GM19023 (cell line): ENCODE measurements at regions not wholly inside any gene's neighbourhood (a gene's known extent, or its start where the extent isn't known, plus 50 kb on each side); places are given as distances from the start of the nearest gene placed in this dataset.

ENCODE experiments used
- ATAC-seq: cut with Tn5 transposase; IDR thresholded peaks from one replicate; pipeline ENCODE4 v1.9.1; 2021; ENCODE audit warnings: mild to moderate bottlenecking, moderate library complexity; ENCODE audit not compliant: unreplicated experiment

DNA sequence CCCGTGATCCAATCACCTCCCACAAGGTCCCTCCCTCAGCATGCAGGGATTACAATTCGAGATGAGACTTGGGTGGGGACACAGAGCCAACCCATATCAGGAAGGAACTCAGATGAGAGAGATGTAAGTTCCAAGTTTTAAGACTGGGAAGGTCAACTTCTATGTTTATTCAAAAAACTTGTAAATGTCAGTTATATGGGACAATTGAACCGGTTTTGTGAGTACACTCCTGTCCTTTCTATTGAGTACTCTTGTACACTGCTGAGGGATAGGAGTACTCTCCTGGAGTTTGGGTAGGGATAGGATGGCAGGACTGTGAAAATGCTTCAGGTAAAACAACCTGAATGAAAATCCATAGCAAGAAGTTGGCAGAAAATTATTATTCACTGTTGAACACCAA is 239.1 kb downstream of the ZNF674 start:
- ATAC-seq, result no peak

DNA sequence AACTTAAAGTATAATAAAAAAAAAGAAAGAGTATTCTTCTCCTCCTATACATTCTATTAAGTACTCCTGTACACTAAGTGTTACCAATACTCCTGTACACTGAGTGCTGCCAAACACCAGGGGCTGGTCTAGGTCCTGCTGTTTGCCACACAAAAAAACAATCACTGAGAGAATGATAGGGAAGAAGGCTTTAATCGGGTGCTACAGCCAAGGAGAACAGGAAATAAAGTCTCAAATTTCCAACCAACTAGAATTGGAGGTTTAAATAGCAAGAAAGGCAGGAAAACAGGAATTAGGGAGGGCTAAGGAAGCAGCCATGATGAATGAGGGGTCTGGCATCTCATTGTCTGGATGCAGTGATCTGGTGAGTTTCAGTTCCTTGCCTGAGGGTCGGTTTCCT is 239.8 kb downstream of the ZNF674 start:
- ATAC-seq, result no peak

DNA sequence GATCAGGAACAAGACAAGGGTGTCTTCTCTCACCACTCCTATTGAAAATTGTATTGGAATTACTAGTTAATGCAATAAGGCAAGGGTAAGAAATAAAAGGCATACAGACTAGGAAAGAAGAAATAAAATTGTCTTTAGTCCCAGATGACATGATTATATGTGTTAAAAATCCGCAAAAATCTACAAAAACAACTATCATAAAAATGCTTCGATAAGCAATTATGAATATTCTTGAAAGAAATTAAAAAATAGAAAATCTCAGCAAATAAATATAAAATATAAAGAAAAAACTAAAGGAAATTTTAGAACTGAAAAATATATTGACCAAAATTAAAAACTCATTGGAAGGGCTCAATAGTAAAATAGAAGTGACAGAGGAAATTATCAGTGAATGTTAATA is 243.3 kb downstream of the ZNF674 start:
- ATAC-seq, result no peak

DNA sequence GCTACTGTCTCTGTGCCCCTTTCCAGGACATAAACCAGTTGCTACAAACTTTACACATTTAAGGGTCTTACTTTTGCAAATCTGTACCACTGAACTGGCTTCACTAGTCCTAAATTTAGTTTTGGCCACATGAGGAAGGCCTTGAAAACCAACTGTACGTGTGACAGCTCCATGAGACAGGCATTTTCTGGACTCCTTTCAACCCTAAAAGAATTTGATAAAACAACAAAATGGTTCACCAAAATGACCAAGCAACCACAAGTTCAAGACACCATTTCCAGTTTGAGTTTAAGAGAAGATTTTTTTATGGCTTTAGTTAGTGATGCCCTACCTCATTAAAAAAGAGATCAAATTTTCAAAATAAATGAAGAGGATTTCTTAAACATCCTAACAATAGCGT is 246.4 kb downstream of the ZNF674 start:
- ATAC-seq, result no peak

DNA sequence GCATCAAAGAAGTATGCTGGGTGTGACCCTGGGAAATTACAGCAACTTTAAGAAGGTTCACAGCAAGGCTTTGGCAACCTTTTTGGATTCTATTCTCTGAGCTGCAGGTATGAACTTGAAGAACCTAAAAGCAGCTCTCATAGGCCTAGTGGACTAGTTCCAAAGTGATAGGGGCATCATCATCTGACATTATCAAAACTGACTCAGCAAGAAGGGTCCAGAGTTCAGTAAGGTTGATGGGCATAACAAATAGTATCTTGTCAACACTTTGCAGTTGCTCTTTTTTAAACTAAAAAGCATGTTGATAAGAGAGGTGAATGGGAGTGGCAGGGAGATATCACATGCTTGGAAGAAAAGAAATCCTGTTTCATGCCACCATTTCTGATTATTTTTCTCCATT is 249.3 kb downstream of the ZNF674 start:
- no peak for ATAC-seq

DNA sequence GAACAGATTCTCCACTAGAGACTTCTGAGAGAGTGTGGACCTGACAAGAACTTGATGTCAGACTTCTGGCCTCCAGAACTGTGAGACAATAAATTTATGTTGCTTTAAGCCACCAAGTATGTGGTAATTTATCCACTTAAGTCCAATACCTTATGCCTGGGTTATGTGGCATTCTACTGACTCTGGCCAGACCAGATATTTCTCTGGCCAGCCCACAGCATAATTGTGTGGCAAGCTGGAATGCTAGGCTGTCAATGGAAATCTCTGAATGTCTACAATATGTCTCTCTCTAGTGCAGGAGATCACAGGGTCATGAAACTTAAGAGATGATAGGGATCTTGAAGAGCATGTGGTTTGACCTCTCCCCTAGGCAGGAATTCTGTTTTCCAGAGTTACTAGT is 251.0 kb downstream of the ZNF674 start:
- no peak for ATAC-seq

DNA sequence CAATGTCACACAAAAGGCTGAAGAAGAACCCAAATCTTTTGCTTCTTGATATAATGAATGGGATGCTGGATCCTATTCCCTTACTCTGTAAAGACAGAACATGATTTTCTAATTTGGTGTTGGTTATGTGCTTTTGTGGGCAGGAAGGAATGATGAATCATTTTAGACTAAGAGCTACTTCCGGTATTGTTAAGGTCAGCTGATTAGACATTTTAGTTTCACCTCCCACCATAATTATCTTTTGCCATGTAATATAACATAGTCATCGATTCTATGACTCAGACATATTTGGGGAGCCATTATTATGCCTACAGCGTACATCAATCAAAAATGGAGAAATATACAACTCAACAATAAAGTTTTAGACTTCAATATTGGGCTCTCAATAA is 265.3 kb downstream of the ZNF674 start:
- no peak for ATAC-seq

DNA sequence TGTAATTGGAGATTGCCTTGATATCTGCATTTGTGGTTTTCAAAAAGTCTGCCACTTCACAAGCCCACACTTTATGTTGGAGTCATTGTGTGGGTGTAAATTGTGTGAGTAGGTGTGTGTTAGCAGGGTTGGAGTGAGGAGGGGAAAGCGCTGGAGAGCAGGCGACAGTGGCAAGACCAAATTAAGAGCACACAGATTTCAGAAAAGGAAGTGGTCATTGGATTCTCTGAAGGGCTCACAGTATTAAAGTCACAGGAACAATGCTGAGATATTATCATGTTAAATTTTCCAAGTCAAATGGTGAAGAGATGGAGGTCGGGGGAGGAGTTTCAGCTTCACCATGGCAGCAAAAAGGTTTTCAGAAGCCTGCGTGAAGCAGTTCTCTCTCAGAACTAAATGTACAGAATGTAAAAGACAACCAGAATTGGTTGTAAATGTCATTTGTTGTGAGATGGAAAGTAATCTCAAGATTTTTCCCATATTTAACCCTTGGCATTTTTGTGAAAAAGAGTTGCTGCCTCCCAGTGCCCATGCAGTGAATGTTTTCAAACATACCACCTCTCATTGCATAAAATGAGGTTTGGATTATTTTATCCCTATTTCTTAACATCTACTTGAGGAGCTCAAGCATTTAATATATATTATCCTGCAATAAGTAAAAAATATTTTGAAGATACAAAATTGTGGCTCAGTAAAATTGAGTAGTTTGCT is 265.9 kb downstream of the ZNF674 start:
- ATAC-seq, result no peak

DNA sequence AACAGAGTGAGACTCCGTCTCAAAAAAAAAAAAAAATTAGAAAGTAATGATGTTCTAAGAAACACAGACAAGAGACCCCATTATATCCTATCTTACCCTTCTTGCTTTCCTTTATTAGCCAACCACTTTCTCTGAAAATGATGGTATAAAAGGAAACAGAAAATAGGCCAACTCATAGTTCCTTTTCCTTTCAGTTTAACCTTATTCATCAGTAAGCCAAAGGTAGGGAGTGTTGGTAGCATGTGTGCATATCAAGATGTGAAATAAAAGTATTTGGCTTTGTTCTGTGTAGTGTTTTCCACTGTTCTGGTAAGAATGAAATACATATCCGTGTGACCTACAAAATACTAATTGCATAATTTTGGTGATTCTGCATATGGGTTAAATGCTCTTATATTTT is 266.6 kb downstream of the ZNF674 start:
- ATAC-seq, result no peak

DNA sequence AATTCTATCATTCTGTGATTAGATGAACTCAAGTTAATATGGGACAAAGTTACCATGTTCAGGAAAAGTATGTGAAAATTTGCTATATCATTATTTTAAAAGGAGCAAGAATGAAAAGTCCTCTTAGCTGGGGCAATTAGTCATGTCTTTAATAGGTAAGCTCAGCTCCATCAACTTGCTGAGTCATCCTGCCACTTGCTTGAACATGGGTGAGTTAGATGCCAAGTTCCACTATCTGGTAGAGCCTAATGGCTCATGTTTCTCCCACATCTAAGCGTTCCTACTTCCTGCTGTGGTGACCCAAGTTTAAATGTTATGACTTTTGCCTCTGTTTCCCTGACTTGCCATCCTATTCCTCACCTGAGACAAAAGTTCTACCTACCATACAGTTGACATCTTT is 276.8 kb downstream of the ZNF674 start:
- ATAC-seq, result no peak

DNA sequence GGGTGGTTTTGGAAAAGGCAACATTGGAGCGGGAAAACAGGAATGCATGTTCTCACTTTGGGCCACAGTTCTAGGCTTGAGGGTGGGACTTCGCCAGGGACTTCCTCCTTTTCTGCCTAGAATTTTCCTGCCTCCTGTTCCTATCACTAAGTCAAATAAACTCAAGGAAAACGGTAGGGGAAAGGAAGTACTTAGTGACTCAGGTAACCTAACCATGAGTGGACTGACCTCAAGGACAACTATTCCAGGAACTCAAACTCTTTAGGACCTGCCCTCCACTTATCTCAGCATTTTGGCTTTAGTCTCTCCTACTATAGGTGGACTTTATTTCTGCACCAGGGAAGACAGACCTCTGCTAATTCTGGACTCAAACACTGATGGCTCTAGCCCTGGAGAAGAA is 281.7 kb downstream of the ZNF674 start:
- ATAC-seq, result no peak

DNA sequence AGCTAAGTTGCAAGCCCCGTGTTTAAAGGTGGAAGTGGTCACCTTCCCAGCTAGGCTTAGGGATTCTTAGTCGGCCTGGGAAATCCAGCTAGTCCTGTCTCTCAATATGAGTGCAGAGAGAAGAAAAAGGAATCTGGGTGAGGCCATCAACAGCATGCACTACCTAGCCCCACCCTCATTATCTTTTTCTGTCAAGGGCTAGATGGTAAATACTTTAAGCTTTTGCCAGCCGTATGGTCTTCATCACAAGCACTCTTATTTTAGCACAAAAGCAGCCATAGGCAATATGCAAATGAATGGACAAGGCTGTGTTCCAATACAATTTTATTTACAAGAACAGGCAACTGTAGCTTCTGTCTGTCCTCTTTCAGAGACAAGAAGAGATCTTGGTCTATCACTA is 282.9 kb downstream of the ZNF674 start:
- no peak for ATAC-seq

DNA sequence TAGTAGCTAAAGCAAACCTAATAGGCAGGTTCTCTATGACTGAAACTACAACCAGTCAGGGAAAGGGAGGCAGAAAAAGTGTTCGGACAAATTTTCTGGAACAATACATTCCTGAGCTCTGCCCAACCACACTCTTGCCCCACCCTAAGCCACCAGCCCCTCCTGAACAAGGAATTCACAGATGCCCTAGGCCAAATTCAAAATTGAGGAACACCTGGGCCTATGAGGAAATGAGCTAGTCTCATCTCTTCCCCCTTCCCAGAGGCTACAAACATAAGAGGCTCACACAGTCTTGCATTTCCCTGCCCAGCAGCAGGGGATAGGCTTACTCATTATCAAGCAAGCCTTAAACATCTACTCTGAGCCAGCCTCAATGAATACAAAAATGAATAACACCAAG is 284.7 kb downstream of the ZNF674 start:
- ATAC-seq, result no peak

DNA sequence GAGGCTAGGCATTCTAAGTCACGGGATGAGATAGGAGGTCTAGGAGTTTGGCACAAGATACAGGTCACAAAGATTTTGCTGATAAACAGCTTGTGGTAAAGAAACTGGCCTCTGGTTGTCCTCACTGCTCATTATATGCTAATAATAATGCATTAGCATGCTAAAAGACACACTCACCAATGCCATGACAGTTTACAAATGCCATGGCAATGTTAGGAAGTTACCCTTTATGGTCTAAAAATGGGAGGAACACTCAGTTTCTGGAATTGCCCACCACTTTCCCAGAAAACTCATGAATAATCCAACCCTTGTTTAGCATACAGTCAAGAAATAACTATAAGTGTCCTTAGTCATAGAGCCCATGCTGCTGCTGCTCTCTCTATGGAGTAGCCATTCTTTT is 286.9 kb downstream of the ZNF674 start:
- no peak for ATAC-seq

DNA sequence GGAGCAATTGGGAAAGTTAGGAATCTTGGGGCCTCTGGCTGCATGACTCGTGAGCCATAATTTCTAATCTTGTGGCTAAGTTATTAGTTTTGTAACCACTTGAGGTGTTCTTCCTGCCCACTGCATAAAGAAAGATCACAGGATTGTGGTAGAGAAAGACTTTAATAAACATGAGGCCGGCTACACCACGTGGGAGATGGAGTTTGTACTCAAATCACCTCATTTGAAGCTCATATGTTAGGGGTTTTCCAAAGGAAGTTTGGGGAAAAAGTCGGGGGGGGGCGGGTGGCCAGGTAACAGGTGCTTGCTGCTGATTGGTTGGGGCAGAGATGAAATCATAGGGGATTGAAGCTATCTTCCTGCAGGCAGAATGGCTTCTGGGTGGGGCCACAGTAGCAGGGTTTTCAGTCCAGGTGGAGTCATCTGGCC is 287.8 kb downstream of the ZNF674 start:
- no peak for ATAC-seq

DNA sequence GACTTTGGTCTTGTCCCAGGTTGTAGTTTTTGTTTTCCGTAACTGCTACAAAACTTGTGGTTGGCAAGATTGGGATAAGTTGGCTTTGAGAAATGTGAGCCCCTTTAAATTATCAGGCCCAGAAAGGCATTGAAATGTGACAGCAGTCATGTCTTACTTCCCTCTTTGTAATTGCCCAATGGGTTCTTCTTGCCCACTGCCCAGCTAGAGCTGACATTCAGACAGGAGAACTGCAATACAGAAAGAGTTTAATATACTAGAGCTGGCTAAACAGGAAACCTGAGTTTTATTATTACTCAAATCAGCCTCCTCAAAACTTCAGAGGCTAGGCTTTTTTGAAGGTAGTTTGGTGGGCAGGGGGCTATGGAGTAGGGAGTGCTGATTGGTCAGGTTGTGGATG is 288.3 kb downstream of the ZNF674 start:
- ATAC-seq, result no peak

DNA sequence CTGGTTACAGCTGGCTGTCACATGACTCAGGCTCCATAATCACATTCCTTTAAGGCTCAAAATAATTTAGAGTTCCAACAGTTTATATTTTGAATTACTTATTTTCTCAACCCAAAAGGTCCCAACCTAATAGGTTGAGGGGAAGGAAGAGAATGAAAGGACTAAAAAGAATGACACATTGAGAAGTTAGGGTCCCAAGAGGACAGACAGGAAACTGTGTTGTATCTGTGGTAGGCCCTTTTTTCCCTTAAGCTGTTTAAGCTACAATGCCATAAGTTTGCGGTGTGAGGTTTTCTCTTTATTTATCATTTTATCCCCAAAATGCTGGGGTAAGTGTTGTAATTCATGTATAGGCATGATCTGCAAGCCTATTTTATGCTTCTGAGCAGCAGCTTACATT is 290.2 kb downstream of the ZNF674 start:
- no peak for ATAC-seq

DNA sequence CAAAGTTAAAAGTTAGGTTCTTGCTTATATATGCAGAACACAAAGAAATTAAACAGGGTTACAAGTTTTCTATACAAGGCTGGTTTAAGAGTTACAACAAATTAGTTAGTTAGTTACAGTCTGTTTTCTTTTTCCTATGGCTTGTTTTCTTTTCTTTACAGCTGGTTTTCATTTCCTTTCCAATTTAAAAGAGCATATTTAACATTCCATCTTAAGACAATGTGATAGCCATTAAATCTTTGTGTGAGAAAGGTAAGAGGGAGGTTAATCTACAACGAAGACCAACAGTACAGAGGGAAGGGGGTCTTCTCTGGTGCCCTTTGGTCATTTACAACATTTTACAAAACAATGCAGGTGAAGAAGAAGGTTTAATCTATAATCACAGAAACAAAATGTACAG is 290.6 kb downstream of the ZNF674 start:
- no peak for ATAC-seq

DNA sequence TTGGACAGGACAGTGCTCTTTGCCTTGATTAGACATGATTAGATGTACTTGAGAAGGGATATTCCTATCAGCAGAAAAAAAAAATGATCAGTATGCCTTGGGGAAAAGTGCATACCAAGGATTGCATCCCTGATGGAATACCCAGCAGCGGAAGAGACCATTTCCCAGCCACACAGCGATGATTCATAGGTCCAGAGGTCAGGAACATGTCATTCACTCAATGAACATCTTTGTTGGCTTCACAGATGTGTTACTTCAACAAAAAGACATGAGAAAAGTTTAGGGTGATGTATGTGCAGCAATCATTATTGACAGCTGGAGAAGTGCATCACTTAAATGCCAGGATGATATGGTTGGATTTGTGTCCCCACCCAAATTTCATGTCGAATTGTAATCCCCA is 293.5 kb downstream of the ZNF674 start:
- ATAC-seq, result no peak

DNA sequence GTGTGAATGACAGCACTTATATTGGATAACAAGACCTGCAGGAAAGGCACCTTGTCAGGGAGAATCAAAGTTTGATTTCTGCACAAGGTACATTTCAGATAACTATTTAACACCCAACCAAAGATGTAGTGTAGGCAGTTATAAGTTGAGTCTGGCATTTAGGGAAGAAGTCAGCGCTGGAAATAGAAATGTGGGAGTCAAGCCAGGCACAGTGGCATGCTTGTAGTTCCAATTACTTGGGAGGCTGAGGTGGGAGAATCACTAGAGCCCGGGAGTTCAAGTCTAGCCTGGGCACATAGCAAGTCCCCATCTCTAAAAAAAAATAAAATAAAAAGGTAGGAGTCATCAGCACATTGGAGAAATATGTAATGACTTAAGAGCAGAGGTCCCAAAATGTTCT is 295.1 kb downstream of the ZNF674 start:
- ATAC-seq, result no peak

DNA sequence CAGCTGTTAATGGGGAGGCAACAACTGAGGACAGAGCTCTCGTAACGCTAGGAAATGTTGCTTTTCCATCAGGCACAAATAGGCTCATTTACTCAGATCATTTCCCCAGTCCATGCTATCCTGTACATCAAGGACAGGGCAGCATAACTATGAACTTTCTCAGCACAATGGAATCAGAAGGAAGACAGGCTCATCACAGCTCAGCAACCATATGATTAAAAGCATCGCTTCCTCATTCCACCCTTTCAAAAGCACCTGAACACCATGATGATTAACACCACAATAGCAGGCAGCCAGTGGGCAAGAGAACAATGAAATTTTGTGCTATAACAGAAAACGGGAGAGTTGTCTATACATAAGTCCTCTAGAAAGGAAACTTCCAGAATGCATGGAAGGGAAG is 297.8 kb downstream of the ZNF674 start:
- no peak for ATAC-seq

DNA sequence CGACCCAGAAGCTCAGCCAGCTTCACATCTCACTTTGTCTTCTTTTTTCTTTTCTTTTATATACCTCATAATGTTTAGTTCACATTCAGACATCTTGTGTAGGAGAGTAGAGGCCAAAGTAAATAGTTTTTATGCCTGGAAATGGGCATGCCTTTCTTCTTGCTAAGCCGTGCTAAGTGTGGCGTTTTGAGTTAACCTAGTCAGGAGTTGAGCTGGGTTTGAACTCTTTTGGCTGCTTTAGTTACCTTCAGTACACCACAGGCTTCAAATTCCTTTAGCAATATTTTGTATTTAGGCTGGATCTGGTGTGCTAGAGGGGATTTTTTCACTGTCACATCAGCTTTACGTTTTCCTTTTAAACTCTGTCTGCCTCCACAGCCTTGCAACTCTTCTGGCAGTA is 300.8 kb downstream of the ZNF674 start:
- no peak for ATAC-seq

DNA sequence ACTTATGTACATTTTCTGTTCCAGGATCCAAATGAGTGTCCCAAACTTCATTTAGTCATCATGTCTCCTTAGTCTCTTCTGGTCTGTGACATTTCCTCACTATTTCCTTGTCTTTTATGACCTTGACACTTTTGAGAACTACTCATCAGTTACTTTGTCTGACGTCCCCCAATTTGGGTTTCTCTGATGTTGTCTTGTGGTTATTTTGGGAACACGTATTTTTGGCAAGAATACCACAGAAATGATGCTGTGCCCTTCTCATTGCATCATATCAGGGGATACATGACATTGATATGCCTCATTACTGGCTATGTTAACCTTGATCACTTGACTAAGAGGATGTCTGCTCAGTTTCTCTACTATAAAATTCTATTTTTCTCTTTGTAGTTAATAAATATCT is 308.8 kb downstream of the ZNF674 start:
- ATAC-seq, result no peak

DNA sequence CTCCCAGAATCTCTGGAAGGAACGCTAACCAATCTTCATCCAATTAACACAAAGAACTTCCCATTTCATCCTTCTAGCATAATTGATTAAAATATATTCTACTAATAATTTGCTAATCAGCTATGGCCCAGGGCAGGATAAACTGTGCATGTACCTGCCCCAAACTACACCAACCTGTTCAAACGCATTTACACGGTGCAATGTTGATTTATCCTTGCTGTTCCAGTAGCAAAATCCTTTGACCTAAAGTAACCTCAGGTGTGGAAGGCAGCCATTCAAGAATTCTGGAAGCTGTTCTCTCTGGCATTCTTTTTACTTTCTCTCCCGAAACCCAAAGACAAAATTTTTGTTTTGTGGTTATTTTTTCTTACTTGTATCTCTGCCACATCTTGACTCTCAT is 309.4 kb downstream of the ZNF674 start:
- ATAC-seq, result no peak
